ENCODE measurements at regions not wholly inside any gene's neighbourhood (a gene's known extent, or its start where the extent isn't known, plus 50 kb on each side); places are given as distances from the start of the nearest gene placed in this dataset.

GRCh38 chr7:111671927-111672326, 109.6 kb upstream of the IMMP2L start:
- TF ChIP-seq EP300 (IDR thresholded peaks at IDR 0.05; ENCODE audit: low read length): no peak
- no peak for TF ChIP-seq HIVEP1 (CRISPR knock-in tag; IDR thresholded peaks at IDR 0.05)
- no peak for TF ChIP-seq SMARCA5 (IDR thresholded peaks at IDR 0.05)
- TF ChIP-seq CREM (IDR thresholded peaks at IDR 0.05; ENCODE audit: low read depth): no peak
- TF ChIP-seq CREB1 (IDR thresholded peaks at IDR 0.05): no peak
- no peak for TF ChIP-seq CREB1 (CRISPR knock-in tag; IDR thresholded peaks at IDR 0.05)
- no peak for TF ChIP-seq CTCF (IDR thresholded peaks at IDR 0.05 in 2 of 3, conservative IDR thresholded peaks at IDR 0.05 in 1 of 3; ENCODE audit: insufficient read depth in 2 of 3, low read depth in 1 of 3, low read length in 3 of 3)
- no peak for TF ChIP-seq ZBTB26 (CRISPR knock-in tag; IDR thresholded peaks at IDR 0.05)
- no peak for TF ChIP-seq ZNF197 (CRISPR knock-in tag; IDR thresholded peaks at IDR 0.05; ENCODE audit: low read depth)
